ENCODE measurements at regions not wholly inside any gene's neighbourhood (a gene's known extent, or its start where the extent isn't known, plus 50 kb on each side); places are given as distances from the start of the nearest gene placed in this dataset.
"Not testable (repeated sequence)": the region's sequence is repeated elsewhere in the genome, so short reads cannot be mapped to it uniquely, and the experiment has no call there.

DNA sequence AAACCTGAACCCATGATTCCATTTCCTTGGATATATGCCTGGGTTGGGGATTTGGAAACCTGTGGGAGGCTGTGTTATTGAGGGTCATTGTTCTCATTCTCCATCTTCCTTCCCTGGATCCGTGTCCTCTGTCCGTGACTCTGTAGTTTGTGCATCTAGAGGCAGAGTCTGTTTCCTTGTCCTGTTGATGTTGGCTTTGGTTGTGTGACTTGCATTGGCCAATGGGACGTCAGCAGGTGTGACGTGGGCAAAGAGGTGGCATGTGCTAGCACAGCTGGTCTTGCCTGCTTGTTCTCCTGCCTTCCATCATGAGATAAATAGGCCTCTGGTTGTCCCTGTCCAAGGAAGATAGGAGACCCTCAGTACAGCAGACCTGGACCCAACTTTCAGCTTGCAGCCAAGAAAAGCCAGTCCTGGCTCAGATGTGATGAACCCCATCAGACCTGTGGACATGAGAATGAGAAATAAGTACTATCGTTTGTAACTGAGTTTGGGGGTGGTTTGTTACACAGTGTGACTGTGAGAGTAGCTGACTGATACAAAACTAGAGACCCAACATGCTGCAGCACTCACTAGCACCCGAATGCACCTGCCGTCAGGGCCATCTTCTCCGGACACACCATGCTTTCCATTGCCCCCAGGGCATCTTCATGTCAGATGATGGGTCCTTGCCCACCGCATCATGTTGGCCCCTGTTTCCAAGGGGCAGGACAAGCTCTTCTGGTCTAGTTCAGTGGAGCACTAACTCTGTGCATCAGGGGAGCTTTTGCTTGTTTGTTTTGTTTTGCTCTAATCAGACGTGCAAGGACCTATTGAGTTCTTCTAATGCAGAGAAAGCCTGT is 195.3 kb upstream of the SULF2 start:
- no peak for DNase-seq (ENCODE audit: insufficient read length)
- no peak for FAIRE-seq

DNA sequence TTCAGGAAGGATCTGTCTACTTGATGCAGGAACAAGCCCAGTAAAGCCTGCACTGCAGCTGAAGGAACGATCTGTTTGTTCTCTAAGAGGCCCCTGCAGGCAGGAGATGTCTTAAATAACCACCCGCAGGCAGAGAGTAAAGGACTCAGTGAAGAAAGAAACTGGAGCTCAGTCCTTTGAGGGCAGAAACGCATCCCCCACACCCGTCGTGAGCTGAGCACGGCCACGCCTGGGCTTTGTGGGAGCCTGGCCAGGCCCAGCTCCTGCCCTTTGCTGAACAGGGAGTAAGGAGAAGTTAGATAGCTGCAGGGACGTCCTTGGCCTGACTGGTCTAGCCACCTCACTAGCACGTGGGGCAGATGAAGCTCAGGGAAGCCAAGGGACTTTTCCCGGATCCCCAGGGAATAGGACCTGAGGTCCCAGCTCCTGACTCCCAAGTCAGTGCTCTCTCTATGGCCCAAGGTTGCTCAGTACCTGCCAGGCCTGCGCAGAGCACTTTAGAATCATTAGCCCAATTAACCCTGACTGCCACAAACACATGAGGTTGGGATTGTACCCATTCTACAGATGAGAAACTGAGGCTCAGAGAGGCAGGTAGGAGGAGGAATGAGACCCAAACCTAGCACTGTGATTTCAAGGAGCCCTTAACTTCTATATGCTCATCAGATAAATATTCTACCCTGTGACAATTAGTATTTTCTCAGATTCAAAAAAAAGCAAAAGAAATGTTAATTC is 194.2 kb upstream of the SULF2 start:
- DNase-seq (ENCODE audit: insufficient read length); FAIRE-seq: not testable (repeated sequence)

More for the DNA sequence above, 195.3 kb upstream of the SULF2 start:
- TF ChIP-seq POLR2AphosphoS5 (IDR thresholded peaks at IDR 0.05; ENCODE audit: low read depth, low read length) (no peak), POLR2A (IDR thresholded peaks at IDR 0.05; ENCODE audit: low read depth, low read length) (no peak), TAF1 (IDR thresholded peaks at IDR 0.05; ENCODE audit: borderline replicate concordance, low read depth, low read length) (no peak)

DNA sequence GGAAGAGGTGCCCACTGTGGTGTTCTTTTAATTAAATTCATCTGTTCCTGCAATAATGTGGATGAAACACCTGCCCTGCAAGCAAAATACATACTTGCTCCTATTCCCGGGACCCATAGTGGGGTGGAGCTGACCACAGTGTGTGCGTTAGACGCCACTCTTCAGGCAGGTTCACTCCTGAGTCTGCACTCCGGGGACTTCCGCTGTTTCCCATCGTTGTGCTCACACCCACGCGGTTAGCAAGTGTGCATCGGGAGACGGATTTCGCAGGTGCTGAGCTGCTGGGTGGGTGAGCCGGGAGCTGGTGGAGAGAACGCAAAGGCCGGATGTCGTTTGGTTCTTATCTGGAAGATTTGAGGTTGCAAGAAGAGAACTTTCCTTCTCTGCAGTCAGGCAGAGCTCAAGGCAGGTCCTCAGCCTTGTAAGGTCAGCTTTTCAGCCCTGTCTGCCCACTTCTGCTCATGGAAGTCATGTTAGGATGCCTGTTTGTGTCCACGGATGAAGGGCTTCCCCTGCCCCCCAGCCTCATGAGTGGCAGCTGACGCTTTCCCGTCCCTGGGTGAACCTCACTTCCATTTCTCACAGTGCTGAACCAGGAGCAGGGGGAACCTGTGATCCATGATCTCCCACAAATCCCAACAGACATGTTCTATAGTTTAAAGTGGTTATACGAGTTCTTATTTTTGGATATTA is 193.3 kb upstream of the SULF2 start:
- FAIRE-seq, result not testable (repeated sequence)

DNA sequence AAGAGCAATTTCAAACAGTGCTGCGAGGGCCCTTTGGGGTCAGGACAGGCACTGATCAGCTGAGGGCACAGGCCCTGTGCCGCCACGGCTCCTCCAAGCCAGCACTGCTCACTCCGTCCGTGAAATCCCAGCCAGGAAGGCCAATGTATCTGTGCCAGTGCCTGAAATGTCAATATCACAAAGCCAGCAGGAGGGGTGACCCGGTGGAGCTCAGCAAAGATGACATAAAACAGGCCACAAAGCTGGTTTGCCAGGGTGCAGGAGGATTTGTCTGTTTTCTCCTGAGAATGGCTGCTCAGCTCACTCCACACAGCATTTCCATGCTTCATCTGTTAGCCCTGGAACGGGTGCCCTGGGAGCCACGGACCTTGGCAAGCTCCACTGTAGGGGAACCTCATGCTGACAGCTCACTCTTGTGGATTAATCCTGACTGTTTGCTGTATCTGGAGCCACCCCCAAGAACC is 192.5 kb upstream of the SULF2 start:
- FAIRE-seq; DNase-seq (ENCODE audit: insufficient read length): not testable (repeated sequence)

More for the DNA sequence above, 193.3 kb upstream of the SULF2 start:
- not testable (repeated sequence) for DNase-seq (ENCODE audit: insufficient read length)

DNA sequence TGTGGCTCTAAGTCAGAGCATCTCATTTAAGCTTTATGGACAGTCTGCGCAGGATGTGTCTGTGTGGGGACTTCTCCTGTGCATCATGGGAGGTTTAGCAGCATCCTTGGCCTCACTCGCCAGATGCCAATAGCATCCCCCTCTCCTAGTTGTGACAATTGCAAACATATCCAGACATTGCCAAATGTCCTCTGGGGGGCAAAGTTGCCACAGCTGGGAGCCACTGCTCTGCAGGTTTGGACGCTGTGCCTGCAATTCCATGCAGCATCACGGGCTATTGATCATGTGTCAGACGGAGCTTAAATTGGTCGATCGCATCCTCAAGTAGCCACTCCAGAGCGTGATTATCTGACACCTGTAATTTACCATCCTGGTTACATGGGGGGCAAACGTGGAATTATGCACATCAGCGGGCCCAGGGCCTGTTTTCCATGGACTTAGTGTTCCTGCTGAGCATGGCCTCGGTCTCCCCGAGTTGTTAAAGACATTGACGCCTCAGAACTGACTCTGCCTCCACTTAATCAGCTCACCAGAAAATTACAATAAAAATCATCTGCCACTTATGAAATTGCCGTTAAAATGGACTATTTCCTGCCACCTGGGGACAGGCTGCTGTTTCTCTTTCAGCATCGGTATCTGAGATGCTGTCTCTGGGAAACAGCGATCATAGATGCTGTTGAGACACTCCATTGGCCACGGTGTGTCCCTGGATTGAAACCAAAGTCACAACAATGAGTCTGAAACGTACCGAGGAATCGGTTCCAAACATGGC is 191.9 kb upstream of the SULF2 start:
- not testable (repeated sequence) for DNase-seq (ENCODE audit: insufficient read length); FAIRE-seq

DNA sequence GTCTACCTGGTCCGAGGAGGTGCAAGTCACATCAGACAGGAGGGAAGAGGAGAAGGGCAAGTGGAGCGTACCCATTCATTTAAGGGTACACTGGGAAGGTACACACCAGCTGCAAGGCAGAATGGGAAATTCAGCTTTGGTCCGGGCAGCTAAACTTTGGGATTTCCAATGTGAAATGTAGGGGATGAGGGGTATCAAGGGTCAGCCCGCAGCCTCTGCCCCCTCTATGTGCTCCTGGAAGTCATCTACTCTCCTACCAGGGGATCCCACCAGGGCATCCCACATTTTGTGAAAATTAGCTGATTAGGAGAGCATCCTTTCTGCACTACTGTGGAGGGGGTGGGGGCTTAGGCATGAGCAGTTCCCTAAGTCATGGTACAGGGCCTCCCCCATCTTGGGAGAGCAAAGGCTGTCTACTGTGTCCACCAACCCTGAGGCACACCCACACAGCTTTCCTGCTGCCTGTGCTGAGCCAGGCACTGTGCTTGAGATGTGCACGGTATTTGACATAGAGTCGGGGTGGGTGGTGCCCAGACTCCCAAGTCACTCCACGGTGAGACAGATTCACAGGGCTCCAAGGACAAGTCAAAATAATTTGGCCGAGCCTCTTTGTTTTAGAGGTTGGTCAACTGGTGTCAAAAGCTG is 189.1 kb upstream of the SULF2 start:
- no peak for FAIRE-seq
- DNase-seq (ENCODE audit: insufficient read length), result no peak
- TF ChIP-seq POLR2A (IDR thresholded peaks at IDR 0.05; ENCODE audit: low read depth, low read length), result no peak
- no peak for TF ChIP-seq POLR2AphosphoS5 (IDR thresholded peaks at IDR 0.05; ENCODE audit: low read depth, low read length)
- TF ChIP-seq TAF1 (IDR thresholded peaks at IDR 0.05; ENCODE audit: borderline replicate concordance, low read depth, low read length), result no peak

DNA sequence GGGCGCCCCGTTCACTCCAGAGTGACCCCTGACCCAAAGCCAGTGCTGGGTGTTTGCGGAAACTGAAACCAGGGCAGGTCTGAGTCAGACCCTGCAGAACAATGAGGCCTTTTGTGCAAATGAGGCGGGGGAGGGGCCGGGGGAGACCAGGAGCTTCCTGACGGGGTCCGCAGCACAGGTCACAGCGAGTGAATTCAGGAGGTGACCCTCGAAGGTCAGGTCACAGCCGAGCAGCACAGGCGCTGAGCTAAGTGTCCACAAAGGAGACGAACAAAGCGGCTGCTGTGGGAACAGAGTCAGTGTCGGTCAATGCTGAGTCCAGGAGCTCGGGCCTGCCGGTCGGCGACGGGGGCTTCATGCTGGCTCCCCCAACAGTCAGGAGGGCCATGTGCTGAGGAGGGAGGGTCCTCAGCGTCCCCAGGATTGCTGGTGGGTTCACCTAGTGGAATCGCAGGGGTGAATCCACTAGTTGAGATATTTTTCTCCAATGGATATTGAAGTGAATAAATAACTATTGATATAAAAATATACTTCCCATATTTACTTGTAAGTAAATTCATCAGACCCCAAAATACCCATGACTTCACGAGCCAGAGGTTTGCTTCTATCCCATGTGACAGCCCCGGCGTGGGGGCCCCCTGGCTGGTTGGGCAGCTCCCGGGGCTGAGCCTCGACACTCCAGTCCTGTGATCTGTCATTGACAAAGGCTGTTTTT is 188.4 kb upstream of the SULF2 start:
- FAIRE-seq (no peak), DNase-seq (ENCODE audit: insufficient read length) (no peak)
- no peak for TF ChIP-seq POLR2A (IDR thresholded peaks at IDR 0.05; ENCODE audit: low read depth, low read length)
- TF ChIP-seq POLR2AphosphoS5 (IDR thresholded peaks at IDR 0.05; ENCODE audit: low read depth, low read length), result no peak
- no peak for TF ChIP-seq TAF1 (IDR thresholded peaks at IDR 0.05; ENCODE audit: borderline replicate concordance, low read depth, low read length)

DNA sequence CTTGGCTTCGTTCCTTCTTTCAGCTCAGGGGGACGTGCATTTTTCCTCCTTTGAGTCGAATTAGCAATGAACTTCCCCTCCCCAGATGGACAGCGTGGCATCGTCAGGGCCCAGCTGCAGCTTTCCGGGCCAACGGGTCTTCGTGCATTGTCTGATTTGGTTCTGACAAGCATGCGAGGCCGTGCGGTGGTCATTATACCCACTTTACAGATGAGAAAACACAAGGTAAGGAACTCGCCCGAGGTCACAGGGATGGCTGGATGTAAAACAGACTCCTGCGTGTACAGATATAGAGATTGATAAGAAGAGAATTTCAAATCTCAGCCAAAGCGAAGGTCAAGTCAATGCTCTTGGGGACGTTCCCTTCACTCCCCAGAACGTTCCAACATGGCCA is 187.6 kb upstream of the SULF2 start:
- TF ChIP-seq POLR2A (IDR thresholded peaks at IDR 0.05; ENCODE audit: low read depth, low read length) (no peak), POLR2AphosphoS5 (IDR thresholded peaks at IDR 0.05; ENCODE audit: low read depth, low read length) (no peak), TAF1 (IDR thresholded peaks at IDR 0.05; ENCODE audit: borderline replicate concordance, low read depth, low read length) (no peak)
- no peak for DNase-seq (ENCODE audit: insufficient read length)
- no peak for FAIRE-seq

DNA sequence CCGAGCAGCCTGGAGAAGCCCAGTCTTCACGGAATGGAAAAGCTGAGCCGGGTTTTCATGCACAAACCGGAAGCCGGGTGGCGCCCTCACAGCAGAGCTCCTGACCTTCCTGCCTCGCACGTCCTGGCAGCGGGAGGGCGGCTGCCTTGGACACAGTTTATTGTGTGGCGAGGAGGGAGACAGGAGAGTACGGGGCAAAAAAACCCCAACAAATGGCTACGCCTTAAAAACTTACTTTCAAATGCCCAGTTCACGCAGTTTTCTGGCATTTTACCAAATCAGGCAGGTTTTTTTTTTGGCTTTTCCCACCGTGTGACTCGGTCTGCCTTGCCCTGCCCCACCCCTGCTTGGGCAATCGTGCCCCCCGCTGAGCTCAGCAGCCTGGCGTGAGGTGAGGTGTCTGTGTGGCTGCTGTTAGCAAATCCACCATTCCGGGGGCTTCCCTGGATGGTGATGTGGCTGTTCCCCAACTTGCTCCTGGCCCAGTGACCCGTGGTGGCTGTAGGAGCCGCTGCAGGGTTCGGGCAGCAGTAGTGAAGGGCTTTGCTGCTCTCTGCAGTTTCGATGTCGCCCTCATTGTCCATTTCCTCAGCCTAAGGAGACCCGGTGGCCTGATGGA is 187.1 kb upstream of the SULF2 start:
- not testable (repeated sequence) for DNase-seq (ENCODE audit: insufficient read length); FAIRE-seq

DNA sequence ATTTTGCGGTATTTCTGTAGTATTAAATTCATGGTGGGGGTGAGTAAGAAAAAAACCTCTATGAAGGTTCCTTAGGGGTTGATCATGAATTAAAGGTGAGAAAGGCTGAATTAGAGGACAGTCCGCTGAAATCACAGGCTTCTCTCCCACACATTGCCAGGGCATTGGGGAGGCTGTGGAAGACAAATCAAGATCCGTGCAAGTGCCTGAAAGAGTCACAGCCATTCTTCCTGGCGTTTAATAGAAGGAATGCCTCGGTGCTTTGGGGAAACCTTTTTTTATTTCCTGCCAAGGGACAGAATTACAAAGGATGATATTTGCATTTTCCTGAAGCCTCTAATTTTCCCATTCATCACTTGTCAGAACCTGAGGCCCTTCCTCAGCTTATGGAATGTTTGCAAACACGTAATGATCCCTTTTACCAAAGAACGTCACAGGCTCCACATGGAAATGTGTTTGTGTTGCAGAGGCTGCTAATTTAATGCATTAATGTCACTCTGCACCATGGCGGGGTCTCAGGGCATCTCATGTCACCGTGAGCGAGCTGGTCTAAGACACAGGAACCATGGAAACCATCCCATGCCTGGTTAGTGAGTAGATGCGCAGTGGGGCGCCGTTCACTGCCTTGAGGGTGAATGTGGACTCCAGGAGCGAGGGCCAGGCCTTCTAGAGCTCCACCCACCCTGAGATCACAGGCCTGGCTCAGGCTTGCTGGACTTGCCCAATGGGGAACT is 185.9 kb upstream of the SULF2 start:
- DNase-seq (ENCODE audit: insufficient read length), result no peak
- TF ChIP-seq TAF1 (IDR thresholded peaks at IDR 0.05; ENCODE audit: borderline replicate concordance, low read depth, low read length) (no peak), POLR2A (IDR thresholded peaks at IDR 0.05; ENCODE audit: low read depth, low read length) (no peak), POLR2AphosphoS5 (IDR thresholded peaks at IDR 0.05; ENCODE audit: low read depth, low read length) (no peak)
- no peak for FAIRE-seq
